Skin of body (tissue), 1 donor: ENCODE measurements at regions not wholly inside any gene's neighbourhood (a gene's known extent, or its start where the extent isn't known, plus 50 kb on each side); places are given as distances from the start of the nearest gene placed in this dataset.
"Not testable (repeated sequence)": the region's sequence is repeated elsewhere in the genome, so short reads cannot be mapped to it uniquely, and the experiment has no call there.

Experiments used
- DNase-seq: peaks from one replicate; lab custom pipeline; 2025; lab: John Stamatoyannopoulos, UW

- no peak for DNase-seq
These were observed 311.4 kb downstream of the SHQ1 start for GRCh38 chr3:72536878-72537267.

DNA sequence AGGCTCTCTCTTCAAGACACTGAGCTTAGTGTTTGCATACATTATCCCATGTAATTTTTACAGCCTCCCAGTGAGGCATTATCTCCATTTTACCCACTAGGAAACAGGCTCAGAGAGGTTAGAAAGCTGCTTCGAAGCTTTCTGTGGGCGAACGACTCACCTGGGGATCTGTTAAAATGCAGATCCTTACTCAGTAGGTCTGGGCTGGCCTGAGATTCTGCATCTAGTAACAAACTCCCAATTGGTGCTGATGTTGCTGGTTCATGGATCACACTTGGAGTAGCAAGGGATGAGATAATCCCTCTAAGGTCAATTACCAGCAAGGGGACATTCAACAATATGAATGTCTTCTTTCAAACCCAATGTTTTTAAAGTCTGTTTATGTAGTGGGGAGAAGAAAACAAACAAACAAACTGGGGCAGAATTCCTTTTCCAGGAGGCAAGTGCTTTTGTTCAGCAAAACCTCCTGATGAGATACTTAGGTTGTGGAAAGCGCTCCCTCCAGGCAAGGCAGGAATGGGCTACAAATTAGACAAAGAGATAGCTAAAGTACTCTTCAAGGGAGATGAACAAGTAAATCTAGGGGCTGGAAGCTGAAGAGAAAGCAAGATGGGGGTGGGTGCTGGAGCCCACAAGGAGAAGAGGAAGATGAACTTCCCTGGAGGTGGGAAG lies 311.9 kb downstream of the SHQ1 start:
- DNase-seq, result no peak

DNA sequence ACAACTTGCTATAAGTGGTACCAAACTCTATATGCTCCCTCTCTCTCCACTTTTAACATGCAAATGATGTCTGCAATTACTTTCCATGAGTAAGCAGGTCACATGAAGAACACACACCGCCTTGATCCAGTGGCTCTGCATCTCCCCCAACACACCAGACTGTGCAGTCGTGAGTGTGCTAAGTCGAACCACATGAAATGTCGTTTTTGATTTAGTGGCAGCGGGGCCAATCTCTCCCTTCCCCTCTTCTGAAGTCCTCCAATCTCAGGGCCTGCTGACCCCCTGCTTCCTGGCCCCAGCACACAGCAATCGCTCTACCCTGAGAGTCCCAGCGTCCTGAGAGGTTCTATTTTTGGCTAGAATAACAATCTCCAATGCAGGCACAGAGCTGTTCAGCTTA lies 312.5 kb downstream of the SHQ1 start:
- no peak for DNase-seq

GRCh38 chr3:72533591-72534473 lies 314.4 kb downstream of the SHQ1 start:
- DNase-seq, result no peak

DNA sequence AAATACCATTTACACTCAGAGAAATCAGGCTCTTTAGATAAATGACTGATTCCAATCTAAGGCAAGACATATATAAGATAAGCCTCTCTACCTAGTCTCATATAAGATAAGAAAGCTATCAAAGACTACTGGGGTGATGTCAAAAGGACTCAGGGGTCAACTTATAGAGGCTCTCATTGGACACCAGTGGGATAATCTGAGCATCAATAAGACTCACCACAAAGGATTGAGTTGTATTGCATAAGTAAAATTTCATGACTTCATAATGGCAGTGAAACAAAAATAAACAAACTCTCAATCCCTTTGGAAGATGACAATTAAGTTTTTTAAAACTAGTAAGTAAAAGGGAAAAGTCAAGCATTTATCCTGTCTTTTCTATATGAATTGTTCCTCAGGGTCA lies 317.8 kb downstream of the SHQ1 start:
- no peak for DNase-seq

- DNase-seq, result no peak
These were observed 319.2 kb downstream of the SHQ1 start for GRCh38 chr3:72529081-72529480.

GRCh38 chr3:72523429-72524151 lies 324.7 kb downstream of the SHQ1 start:
- DNase-seq, result peak; percentile 5

- DNase-seq, result no peak
These were observed 327.4 kb downstream of the SHQ1 start for GRCh38 chr3:72520690-72521308.

- no peak for DNase-seq
These were observed 328.2 kb downstream of the SHQ1 start for GRCh38 chr3:72519946-72520604.

DNA sequence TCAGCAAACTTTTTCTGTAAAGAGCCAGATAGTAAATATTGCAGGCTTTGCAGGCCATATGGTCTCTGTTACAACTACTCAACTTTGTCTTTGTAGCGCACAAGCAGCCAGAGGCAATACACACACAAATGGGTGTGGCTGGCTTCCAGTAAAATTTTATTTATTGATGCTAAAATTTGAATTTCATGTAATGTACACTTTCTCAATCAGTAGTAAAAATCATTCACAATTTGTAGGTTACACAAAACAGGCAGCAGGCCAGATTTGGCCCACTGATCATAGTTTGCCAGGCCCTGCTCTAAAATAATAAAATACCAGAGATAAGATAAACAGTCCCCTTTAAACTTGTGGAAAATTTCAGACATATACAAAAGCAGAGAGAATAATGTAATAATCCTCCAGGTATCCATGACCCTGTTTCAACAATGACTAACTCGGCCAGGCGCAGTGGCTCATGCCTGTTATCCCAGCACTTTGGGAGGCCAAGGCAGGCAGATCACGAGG lies 330.3 kb downstream of the SHQ1 start:
- DNase-seq, result no peak

DNA sequence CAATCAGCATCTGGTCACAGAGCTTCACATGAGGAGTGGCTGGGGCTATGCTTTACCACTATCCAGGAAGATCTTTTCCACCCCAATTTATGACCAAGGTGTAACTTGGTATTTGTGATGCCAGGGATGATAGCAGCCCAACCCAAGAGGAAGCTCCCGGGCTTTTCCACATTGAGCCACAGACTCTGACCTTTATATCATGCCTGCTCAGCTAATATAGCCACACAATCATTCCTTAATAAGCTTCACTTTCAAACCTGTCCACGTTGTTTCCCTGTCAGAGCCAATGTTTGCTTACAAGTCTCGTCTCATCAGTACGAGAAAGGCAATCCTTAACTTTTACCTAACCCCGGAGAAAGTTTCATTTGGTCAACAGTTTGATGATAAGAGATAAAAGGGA lies 330.9 kb downstream of the SHQ1 start:
- DNase-seq, result no peak

GRCh38 chr3:72516361-72516760 lies 331.9 kb downstream of the SHQ1 start:
- DNase-seq, result no peak

DNA sequence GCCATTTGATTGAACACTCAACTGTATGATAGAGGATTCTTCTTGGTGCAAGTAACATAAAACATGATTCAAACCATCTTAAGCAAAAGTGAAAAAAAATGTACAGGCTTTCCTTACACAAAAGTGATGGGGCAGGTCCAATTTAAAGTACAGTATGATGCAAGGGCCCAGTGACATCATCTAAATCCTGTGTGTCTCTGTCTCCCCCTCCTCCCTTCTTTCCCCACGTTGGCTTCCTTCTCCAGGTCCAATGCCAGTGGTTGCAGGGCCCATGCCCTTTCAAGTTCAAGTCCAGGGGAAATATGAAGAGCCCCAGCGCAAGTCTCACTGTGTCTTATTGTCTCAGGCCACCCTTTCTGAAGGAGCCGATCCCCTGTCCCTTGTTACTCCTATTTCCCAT lies 332.3 kb downstream of the SHQ1 start:
- DNase-seq, result no peak

GRCh38 chr3:72515281-72515680 lies 333.0 kb downstream of the SHQ1 start:
- DNase-seq, result no peak

- no peak for DNase-seq
These were observed 338.0 kb downstream of the SHQ1 start for GRCh38 chr3:72510247-72510646.

DNA sequence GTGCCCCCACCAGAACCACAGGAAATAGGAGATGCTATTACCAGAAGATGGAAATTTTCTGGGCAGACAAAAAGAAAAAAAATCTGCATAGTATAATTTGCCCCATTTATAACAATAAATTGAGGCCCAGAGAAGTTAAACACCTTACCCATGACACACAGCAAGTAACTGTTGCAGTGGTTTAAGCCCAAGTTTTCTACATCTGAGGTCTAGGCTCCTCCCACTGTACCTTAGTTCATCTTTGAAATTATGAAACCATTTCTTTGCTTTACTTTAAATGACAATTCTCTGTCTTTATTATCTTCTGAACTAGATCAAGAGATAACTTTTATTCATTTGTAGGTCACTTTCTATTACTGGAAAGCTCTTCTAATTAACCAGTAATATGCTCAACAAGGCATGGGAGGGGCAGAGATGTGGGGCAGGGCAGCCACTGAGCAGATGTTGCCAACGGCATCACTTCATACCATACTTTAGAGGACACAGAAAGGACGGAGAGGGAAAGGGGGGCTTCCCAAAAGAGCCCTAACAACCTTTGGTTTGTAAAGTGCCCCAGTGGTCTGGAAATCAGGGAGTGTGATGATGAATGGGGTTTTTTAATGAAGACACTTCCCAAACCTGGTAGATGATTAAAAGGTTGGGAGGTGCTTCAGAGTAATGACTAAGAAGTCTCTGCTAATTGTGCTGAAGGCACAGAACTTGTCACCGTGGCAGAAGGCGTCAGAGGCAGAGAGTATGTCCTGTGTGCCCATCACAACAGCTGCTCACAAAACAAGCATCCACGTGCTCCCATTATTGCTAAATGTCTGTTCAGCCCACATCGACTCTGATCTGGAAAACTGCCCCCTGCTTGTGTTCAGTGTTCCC lies 342.5 kb downstream of the SHQ1 start:
- DNase-seq, result no peak

DNA sequence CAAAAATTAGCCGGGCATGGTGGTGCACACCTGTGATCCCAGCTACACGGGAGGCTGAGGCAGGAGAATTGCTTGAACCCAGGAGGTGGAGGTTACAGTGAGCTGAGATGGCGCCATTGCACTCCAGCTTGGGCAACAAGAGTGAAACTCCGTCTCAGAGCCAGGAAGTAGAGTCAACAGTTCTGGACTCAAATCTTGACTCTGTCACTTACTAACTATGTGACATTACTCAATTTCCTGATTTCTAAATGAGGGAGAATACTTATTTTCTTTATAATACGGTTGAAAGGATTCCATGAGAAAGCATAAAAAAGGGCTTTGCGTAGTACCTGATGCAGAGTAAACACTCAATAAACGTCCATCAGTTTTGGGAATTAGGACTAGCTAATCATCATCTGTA lies 350.7 kb downstream of the SHQ1 start:
- DNase-seq, result not testable (repeated sequence)

DNA sequence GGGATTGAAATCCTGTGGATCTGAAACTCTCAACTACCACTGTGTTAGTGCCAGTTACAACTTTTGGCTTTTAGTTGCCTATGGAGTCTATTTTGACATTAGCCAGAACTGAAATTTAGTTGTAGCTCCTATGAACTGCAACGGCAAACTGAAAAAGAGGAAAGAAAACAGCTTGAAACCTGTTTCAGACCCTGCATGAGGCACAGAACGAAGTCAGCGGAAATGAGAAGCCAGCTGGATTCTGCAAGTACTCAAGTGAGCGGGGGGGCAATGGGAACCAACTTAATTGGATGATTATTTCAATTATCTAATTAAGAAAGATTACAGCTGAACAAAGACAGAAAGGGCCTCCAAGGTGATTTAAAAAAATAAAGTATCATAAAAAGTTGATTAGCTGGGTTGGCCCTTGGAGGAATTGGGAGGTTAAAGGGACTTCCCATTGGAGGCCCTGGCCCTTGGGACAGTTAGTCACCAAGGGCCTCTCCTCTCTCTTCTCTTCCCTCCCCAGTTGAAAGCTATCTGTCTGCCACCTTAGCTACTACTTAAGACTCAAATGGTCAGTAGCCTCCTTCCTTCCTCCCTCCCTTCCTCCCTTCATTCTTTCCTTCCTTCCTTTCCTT lies 352.1 kb downstream of the SHQ1 start:
- no peak for DNase-seq

- DNase-seq, result no peak
These were observed 353.6 kb downstream of the SHQ1 start for GRCh38 chr3:72494626-72495025.

- DNase-seq, result no peak
These were observed 354.1 kb downstream of the SHQ1 start for GRCh38 chr3:72494130-72494529.
